ENCODE measurements at regions not wholly inside any gene's neighbourhood (a gene's known extent, or its start where the extent isn't known, plus 50 kb on each side); places are given as distances from the start of the nearest gene placed in this dataset.

DNA sequence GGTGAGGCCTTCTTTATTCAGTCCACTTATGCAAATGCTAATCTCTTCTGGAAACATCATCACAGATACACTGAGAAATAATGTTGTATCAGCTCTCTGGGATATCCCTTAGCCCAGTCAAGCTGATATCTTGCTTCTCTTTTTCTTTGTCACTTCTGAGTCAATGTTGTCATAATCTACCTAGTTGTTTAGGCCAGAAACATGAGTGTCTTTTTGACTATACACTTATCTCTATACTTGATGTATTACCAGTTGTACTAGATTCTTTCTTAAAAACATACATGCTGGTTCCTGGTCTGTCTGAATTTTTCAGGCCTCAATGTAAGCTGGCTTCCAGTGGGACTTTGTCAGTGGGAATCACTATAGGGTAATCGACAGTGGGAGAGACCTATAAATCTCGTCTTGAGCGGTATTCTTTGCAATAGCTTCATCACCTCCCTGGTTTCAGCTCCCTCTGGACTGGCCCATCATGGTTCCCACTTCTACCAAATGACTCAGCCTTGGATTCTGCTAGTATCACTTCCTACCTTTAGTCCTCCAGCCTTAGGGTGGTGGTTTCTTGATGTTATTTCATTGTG lies 135.2 kb upstream of the CYYR1 start:
- Histone ChIP-seq H3K27ac (no peak overlapping the region), H3K9me3 (no peaks in the 10 kb centered on the region), H3K4me2 (no peak overlapping the region), H3K4me1 (no peaks in the 10 kb centered on the region), H3K4me3 (no peak overlapping the region)
- ChIA-PET CTCF (interaction anchor here (1.8 kb wide), 1 partner anchor 8 kb away, joined by 8 read pairs; no protein-coding TSS in a partner anchor), POLR2A (no interaction called here)
- TF ChIP-seq EP300 (IDR thresholded peaks at IDR 0.05) (no peak), NPAS2 (CRISPR knock-in tag; IDR thresholded peaks at IDR 0.05; ENCODE audit: borderline replicate concordance) (no peak), CHD4 (IDR thresholded peaks at IDR 0.05; ENCODE audit: borderline replicate concordance) (no peak), MAFK (IDR thresholded peaks at IDR 0.05; ENCODE audit: partially characterized antibody) (no peak), MYC (IDR thresholded peaks at IDR 0.05; ENCODE audit: borderline replicate concordance, low read length) (no peak), ELK1 (IDR thresholded peaks at IDR 0.05; ENCODE audit: low read depth, low read length) (no peak), NFE2L2 (conservative IDR thresholded peaks at IDR 0.05; ENCODE audit: low read length) (no peak), ZFP36 (IDR thresholded peaks at IDR 0.05; ENCODE audit: borderline replicate concordance, partially characterized antibody) (no peak), RNF2 (IDR thresholded peaks at IDR 0.05; ENCODE audit: borderline replicate concordance, low read depth) (no peak), FOXS1 (CRISPR knock-in tag; IDR thresholded peaks at IDR 0.05) (no peak), TFCP2L1 (CRISPR knock-in tag; IDR thresholded peaks at IDR 0.05) (no peak), HOXB13 (CRISPR knock-in tag; IDR thresholded peaks at IDR 0.05; ENCODE audit: low read depth) (no peak), RCOR1 (IDR thresholded peaks at IDR 0.05; ENCODE audit: low read depth, low read length) (no peak), PHF8 (IDR thresholded peaks at IDR 0.05; ENCODE audit: borderline replicate concordance, low read depth) (no peak)
- TF ChIP-seq, protein P1, sequence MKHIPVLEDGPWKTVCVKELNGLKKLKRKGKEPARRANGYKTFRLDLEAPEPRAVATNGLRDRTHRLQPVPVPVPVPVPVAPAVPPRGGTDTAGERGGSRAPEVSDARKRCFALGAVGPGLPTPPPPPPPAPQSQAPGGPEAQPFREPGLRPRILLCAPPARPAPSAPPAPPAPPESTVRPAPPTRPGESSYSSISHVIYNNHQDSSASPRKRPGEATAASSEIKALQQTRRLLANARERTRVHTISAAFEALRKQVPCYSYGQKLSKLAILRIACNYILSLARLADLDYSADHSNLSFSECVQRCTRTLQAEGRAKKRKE (CRISPR knock-in tag; IDR thresholded peaks at IDR 0.05; ENCODE audit: low read depth), result no peak
- TF ChIP-seq, protein P2, sequence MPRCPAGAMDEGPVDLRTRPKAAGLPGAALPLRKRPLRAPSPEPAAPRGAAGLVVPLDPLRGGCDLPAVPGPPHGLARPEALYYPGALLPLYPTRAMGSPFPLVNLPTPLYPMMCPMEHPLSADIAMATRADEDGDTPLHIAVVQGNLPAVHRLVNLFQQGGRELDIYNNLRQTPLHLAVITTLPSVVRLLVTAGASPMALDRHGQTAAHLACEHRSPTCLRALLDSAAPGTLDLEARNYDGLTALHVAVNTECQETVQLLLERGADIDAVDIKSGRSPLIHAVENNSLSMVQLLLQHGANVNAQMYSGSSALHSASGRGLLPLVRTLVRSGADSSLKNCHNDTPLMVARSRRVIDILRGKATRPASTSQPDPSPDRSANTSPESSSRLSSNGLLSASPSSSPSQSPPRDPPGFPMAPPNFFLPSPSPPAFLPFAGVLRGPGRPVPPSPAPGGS (IDR thresholded peaks at IDR 0.05), result no peak
- no peak for DNase-seq (ENCODE audit: low read depth in 1 of 2, low spot score in 1 of 2)
- ATAC-seq, result no peak
- WGBS (ENCODE audit: missing lambda C conversion rate), result 22% methylated on average over 3 of the region's 3 CpGs
- no peak for FAIRE-seq

- ATAC-seq, result no peak
- WGBS (ENCODE audit: missing lambda C conversion rate), result 36% methylated on average over 2 of the region's 2 CpGs
- CTCF ChIA-PET, result interaction anchor here (1.8 kb wide), 1 partner anchor 9 kb away, joined by 8 read pairs; no protein-coding TSS in a partner anchor
- H3K4me1 ChIP-seq, result no peaks in the 10 kb centered on the region
- H3K27ac ChIP-seq, result no peak overlapping the region
- no peaks in the 10 kb centered on the region for H3K9me3 ChIP-seq
- no peak for FAIRE-seq
- DNase-seq (ENCODE audit: low read depth in 1 of 2, low spot score in 1 of 2), result no peak
- no peak overlapping the region for H3K4me3 ChIP-seq
- POLR2A ChIA-PET, result no interaction called here
- no peak overlapping the region for H3K4me2 ChIP-seq
- no peak for TF ChIP-seq HMGXB4 (CRISPR knock-in tag; IDR thresholded peaks at IDR 0.05; ENCODE audit: borderline replicate concordance)
- no peak for TF ChIP-seq ELK1 (IDR thresholded peaks at IDR 0.05; ENCODE audit: low read depth, low read length)
- no peak for TF ChIP-seq RARB (CRISPR knock-in tag; IDR thresholded peaks at IDR 0.05)
- no peak for TF ChIP-seq BHLHE40 (IDR thresholded peaks at IDR 0.05; ENCODE audit: low read depth, low read length)
- TF ChIP-seq FOSL2 (IDR thresholded peaks at IDR 0.05), result no peak
- TF ChIP-seq FOSL2 (CRISPR knock-in tag; IDR thresholded peaks at IDR 0.05), result no peak
- TF ChIP-seq ZC3H11A (IDR thresholded peaks at IDR 0.05), result no peak
- no peak for TF ChIP-seq PBX3 (IDR thresholded peaks at IDR 0.05)
- TF ChIP-seq ZFP36 (IDR thresholded peaks at IDR 0.05; ENCODE audit: borderline replicate concordance, partially characterized antibody), result no peak
- TF ChIP-seq, protein P1 (CRISPR knock-in tag; IDR thresholded peaks at IDR 0.05; ENCODE audit: low read depth), result no peak
- TF ChIP-seq EHF (CRISPR knock-in tag; IDR thresholded peaks at IDR 0.05), result no peak
- no peak for TF ChIP-seq FOSB (CRISPR knock-in tag; IDR thresholded peaks at IDR 0.05)
- TF ChIP-seq, protein P3, sequence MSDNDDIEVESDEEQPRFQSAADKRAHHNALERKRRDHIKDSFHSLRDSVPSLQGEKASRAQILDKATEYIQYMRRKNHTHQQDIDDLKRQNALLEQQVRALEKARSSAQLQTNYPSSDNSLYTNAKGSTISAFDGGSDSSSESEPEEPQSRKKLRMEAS (IDR thresholded peaks at IDR 0.05), result no peak
- TF ChIP-seq E2F6 (IDR thresholded peaks at IDR 0.05; ENCODE audit: borderline replicate concordance, low read depth), result no peak
- no peak for TF ChIP-seq KDM1A (IDR thresholded peaks at IDR 0.05; ENCODE audit: low read depth)
- no peak for TF ChIP-seq TFCP2L1 (CRISPR knock-in tag; IDR thresholded peaks at IDR 0.05)
Measured at GRCh38 chr21:26707246-26707645, 134.2 kb upstream of the CYYR1 start.

Data from A549 (cell line).